A673 (cell line): ENCODE measurements at regions not wholly inside any gene's neighbourhood (a gene's known extent, or its start where the extent isn't known, plus 50 kb on each side); places are given as distances from the start of the nearest gene placed in this dataset.

ENCODE experiments used
- BruUV-seq: library from RNA; stranded (reverse); fragments of 400-500 nt; replicated peaks from 2 replicates; lab custom pipeline; 2021; lab: Mats Ljungman, UMichigan
- CTCF ChIA-PET: fragments of 300-600 bp; sonication (Branson Sonifier 250); formaldehyde crosslinking; loops from one replicate; lab custom pipeline; 2022; ENCODE audit warnings: antibody characterized with exemption; lab: Charles Lee
- POLR2A ChIA-PET: fragments of 300-600 bp; sonication (Branson Sonifier 250); formaldehyde crosslinking; loops from one replicate; lab custom pipeline; 2022; ENCODE audit warnings: antibody characterized with exemption; ENCODE audit not compliant: low non-redundant PET; lab: Charles Lee
- DNase-seq: peaks from one replicate; pipeline ENCODE4 v3.0.0-alpha.2; 2015; ENCODE audit warnings: low spot score
- H3K27ac ChIP-seq: fragments of 200-600 bp; sonication (generic); 2 replicates; pipeline ENCODE4 v1.5.1; 2016; ENCODE audit warnings: mixed run types, low read depth, mild to moderate bottlenecking, mixed read lengths, antibody characterized with exemption, low read length; ENCODE audit not compliant: poor library complexity, severe bottlenecking
- H3K27me3 ChIP-seq: fragments of 200-600 bp; sonication (generic); replicated peaks from 2 replicates; pipeline ENCODE4 v1.6.1; 2017; ENCODE audit warnings: mixed run types, low read depth, mild to moderate bottlenecking, mixed read lengths, antibody characterized with exemption, low read length; ENCODE audit not compliant: insufficient read depth, poor library complexity
- H3K36me3 ChIP-seq: fragments of 200-600 bp; sonication (generic); 2 replicates; pipeline ENCODE4 v1.6.1; 2016; ENCODE audit warnings: mixed run types, mild to moderate bottlenecking, mixed read lengths, antibody characterized with exemption, low read length; ENCODE audit not compliant: insufficient read depth, poor library complexity, severe bottlenecking
- H3K4me1 ChIP-seq: fragments of 200-600 bp; sonication (generic); 2 replicates; pipeline ENCODE4 v1.6.1; 2017; ENCODE audit warnings: mixed run types, mild to moderate bottlenecking, mixed read lengths, antibody characterized with exemption, low read length; ENCODE audit not compliant: insufficient read depth, poor library complexity, severe bottlenecking
- H3K4me3 ChIP-seq: fragments of 200-600 bp; sonication (generic); 2 replicates; pipeline ENCODE4 v1.5.1; 2016; ENCODE audit warnings: low read depth, mixed run types, mild to moderate bottlenecking, mixed read lengths, low read length; ENCODE audit not compliant: poor library complexity, severe bottlenecking
- H3K9me3 ChIP-seq: fragments of 200-600 bp; sonication (generic); 2 replicates; pipeline ENCODE4 v1.6.1; 2016; ENCODE audit warnings: mixed run types, low read depth, mild to moderate bottlenecking, mixed read lengths, antibody characterized with exemption, low read length; ENCODE audit not compliant: poor library complexity, severe bottlenecking
- EZH2 ChIP-seq: fragments of 200-600 bp; sonication (generic); IDR thresholded peaks from 2 replicates; pipeline ENCODE4 v1.6.1; 2017; ENCODE audit warnings: borderline replicate concordance, low read depth, mild to moderate bottlenecking, mixed read lengths, antibody characterized with exemption, low read length; ENCODE audit not compliant: poor library complexity, severe bottlenecking
- intact Hi-C: fragments of 100-400 bp; cut with micrococcal nuclease; formaldehyde crosslinking; loops from one replicate; pipeline ENCODE4 v1.10.0; 2022; ENCODE audit not compliant: unreplicated experiment
- TF ChIP-seq, protein P1 (sequence below): fragments of 300-800, 200-600 bp; sonication (generic); conservative IDR thresholded peaks from 2 replicates; pipeline ENCODE4 v1.5.1; 2017; ENCODE audit warnings: low read depth, mild to moderate bottlenecking, antibody characterized with exemption, low read length, moderate library complexity, mixed read lengths

GRCh38 chr5:159736844-159737243, 179.4 kb upstream of the ADRA1B start:
- POLR2A ChIA-PET, result no interaction called here

DNA sequence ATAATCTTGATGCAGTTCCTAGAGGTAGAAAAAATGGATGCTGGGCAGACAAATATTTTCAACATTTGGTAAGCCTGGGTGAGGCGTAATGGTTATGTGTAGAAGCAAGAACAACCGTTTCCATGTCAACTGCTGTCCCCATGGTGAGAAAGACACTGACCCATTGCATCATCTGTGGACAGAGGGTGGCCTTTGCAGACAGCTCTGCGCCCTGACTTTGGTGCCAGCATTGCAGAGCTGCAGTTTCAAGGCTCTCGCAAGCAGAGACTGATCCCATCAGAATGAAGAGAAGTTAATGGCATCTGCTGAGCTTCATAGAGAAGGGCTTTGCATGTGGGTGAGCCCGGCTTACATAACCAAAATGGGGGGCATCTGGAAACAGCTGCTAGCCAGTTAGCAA, 179.0 kb upstream of the ADRA1B start:
- CTCF ChIA-PET, result no interaction called here
- intact Hi-C loops, result no loop called here
- Histone ChIP-seq H3K4me1 (no peaks in the 10 kb centered on the region), H3K27ac (no peak overlapping the region), H3K36me3 (no peaks in the 10 kb centered on the region), H3K4me3 (no peak overlapping the region), H3K27me3 (peaks cover 2% of the 10 kb centered on the region), H3K9me3 (no peaks in the 10 kb centered on the region)
- no TSS peak for BruUV-seq
- DNase-seq, result no peak
- POLR2A ChIA-PET, result no interaction called here
- TF ChIP-seq, protein P1, sequence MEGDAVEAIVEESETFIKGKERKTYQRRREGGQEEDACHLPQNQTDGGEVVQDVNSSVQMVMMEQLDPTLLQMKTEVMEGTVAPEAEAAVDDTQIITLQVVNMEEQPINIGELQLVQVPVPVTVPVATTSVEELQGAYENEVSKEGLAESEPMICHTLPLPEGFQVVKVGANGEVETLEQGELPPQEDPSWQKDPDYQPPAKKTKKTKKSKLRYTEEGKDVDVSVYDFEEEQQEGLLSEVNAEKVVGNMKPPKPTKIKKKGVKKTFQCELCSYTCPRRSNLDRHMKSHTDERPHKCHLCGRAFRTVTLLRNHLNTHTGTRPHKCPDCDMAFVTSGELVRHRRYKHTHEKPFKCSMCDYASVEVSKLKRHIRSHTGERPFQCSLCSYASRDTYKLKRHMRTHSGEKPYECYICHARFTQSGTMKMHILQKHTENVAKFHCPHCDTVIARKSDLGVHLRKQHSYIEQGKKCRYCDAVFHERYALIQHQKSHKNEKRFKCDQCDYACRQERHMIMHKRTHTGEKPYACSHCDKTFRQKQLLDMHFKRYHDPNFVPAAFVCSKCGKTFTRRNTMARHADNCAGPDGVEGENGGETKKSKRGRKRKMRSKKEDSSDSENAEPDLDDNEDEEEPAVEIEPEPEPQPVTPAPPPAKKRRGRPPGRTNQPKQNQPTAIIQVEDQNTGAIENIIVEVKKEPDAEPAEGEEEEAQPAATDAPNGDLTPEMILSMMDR, result no peak
- TF ChIP-seq EZH2, result no peak

More at GRCh38 chr5:159736844-159737243, 179.4 kb upstream of the ADRA1B start:
- intact Hi-C loops, result no loop called here
- TF ChIP-seq EZH2, result no peak
- no peaks in the 10 kb centered on the region for H3K36me3 ChIP-seq
- no peak overlapping the region for H3K4me3 ChIP-seq
- DNase-seq, result no peak
- no peaks in the 10 kb centered on the region for H3K4me1 ChIP-seq
- no peak overlapping the region for H3K27ac ChIP-seq
- CTCF ChIA-PET, result no interaction called here
- peaks cover 2% of the 10 kb centered on the region for H3K27me3 ChIP-seq
- no peaks in the 10 kb centered on the region for H3K9me3 ChIP-seq
- BruUV-seq, result no TSS peak

DNA sequence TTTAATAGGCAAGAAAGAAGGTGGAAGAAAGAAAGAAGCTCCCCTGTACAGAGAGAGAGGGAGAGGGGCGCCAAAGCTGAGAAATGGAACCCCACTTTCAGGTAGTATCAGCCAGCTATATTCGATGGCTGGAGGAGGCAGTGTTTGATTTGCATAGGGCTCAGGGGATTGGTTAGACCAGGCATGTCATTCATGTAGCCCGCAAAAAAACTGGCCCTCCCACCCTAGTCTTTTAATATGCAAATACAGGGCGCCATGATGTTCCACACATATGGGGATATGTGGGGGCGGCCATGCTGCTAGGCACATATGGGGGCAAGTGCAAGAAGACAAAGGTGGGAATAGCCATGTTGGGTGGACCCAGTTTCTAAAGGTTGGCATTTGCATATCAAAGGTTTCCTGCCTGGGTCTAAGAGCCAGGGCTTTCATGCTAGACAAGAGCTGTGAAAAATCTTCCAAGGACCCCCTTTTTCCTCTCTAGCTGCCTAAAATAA, 174.4 kb upstream of the ADRA1B start:
- ChIA-PET POLR2A (no interaction called here), CTCF (no interaction called here)
- BruUV-seq, result no TSS peak
- Histone ChIP-seq H3K4me3 (no peak overlapping the region), H3K27ac (no peak overlapping the region), H3K27me3 (no peaks in the 10 kb centered on the region), H3K9me3 (no peaks in the 10 kb centered on the region), H3K4me1 (no peaks in the 10 kb centered on the region), H3K36me3 (no peaks in the 10 kb centered on the region)
- DNase-seq, result no peak
- intact Hi-C loops, result no loop called here
- TF ChIP-seq EZH2, result no peak
- TF ChIP-seq, protein P1, result no peak

GRCh38 chr5:159743234-159743633, 173.0 kb upstream of the ADRA1B start:
- H3K4me3 ChIP-seq, result no peak overlapping the region
- no peak for TF ChIP-seq EZH2
- TF ChIP-seq, protein P1, result no peak
- ChIA-PET POLR2A (no interaction called here), CTCF (no interaction called here)
- H3K27me3 ChIP-seq, result no peaks in the 10 kb centered on the region
- DNase-seq, result no peak
- H3K9me3 ChIP-seq, result no peaks in the 10 kb centered on the region
- no peaks in the 10 kb centered on the region for H3K4me1 ChIP-seq
- intact Hi-C loops, result no loop called here
- H3K27ac ChIP-seq, result no peak overlapping the region
- no peaks in the 10 kb centered on the region for H3K36me3 ChIP-seq
- no TSS peak for BruUV-seq
